ENCODE measurements at regions not wholly inside any gene's neighbourhood (a gene's known extent, or its start where the extent isn't known, plus 50 kb on each side); places are given as distances from the start of the nearest gene placed in this dataset.

- Mint-ChIP-seq H3K36me3 (ENCODE audit: low read depth) (no peaks in the 10 kb centered on the region), H3K27ac (no peak overlapping the region), H3K4me3 (no peak overlapping the region), H3K27me3 (no peaks in the 10 kb centered on the region), H3K4me1 (no peaks in the 10 kb centered on the region)
- ATAC-seq = no peak
- no peak for DNase-seq
- H3K9me3 ChIP-seq (ENCODE audit: control insufficient read depth, low read length, poor library complexity, severe bottlenecking) = no peaks in the 10 kb centered on the region
These were observed 58.3 kb upstream of the EPHA3 start for GRCh38 chr3:89049119-89049518.

GRCh38 chr3:89052386-89052785 is 55.0 kb upstream of the EPHA3 start:
- no peaks in the 10 kb centered on the region for H3K36me3 Mint-ChIP-seq (ENCODE audit: low read depth)
- DNase-seq (no peak), ATAC-seq (no peak)
- H3K27me3 Mint-ChIP-seq = no peaks in the 10 kb centered on the region
- H3K27ac Mint-ChIP-seq = no peak overlapping the region
- no peaks in the 10 kb centered on the region for H3K4me1 Mint-ChIP-seq
- H3K4me3 Mint-ChIP-seq = no peak overlapping the region
- no peaks in the 10 kb centered on the region for H3K9me3 ChIP-seq (ENCODE audit: control insufficient read depth, low read length, poor library complexity, severe bottlenecking)

- H3K9me3 ChIP-seq (ENCODE audit: control insufficient read depth, low read length, poor library complexity, severe bottlenecking) = no peaks in the 10 kb centered on the region
- Mint-ChIP-seq H3K27ac (no peak overlapping the region), H3K4me3 (no peak overlapping the region), H3K27me3 (no peaks in the 10 kb centered on the region), H3K36me3 (ENCODE audit: low read depth) (no peaks in the 10 kb centered on the region), H3K4me1 (no peaks in the 10 kb centered on the region)
- no peak for DNase-seq
- ATAC-seq = no peak
These were observed 50.0 kb upstream of the EPHA3 start for GRCh38 chr3:89057398-89057797.
